Heart left ventricle (tissue), 16 donors: ENCODE measurements at regions not wholly inside any gene's neighbourhood (a gene's known extent, or its start where the extent isn't known, plus 50 kb on each side); places are given as distances from the start of the nearest gene placed in this dataset.

Experiments
- ATAC-seq, 4 donors: fragments of 200-7000 bp; cut with Tn5 transposase; one replicate each; pipeline ENCODE4 v1.9.1; 2020 to 2022; ENCODE audit warnings: moderate library complexity in 4 of 4, mild to moderate bottlenecking in 3 of 4, moderate number of reproducible peaks in 1 of 4
- DNase-seq, 5 donors: peaks; one replicate each; pipeline ENCODE4 v3.0.0-alpha.2; 2020
- H3K27ac ChIP-seq, 12 donors: fragments of 200-600 bp; sonication (generic) in 4 of 12; one replicate each; pipeline versions ENCODE4 v1.5.0 to v1.8.0; 2016 to 2022; ENCODE audit warnings: mild to moderate bottlenecking in 2 of 12
- H3K27me3 ChIP-seq, 9 donors: fragments of 200-600 bp; sonication (generic) in 2 of 9; one replicate each; pipeline versions ENCODE4 v1.5.1 to v1.8.0; 2016 to 2022; ENCODE audit warnings: mild to moderate bottlenecking in 3 of 9
- H3K36me3 ChIP-seq, 9 donors: fragments of 200-600 bp; sonication (generic) in 2 of 9; one replicate each; pipeline versions ENCODE4 v1.5.0 to v1.8.0; 2018 to 2022; ENCODE audit warnings: mild to moderate bottlenecking in 2 of 9
- H3K4me1 ChIP-seq, 12 donors: fragments of 200-600 bp; sonication (generic) in 4 of 12; one replicate each; pipeline versions ENCODE4 v1.5.0 to v1.8.0; 2016 to 2022; ENCODE audit warnings: mild to moderate bottlenecking in 3 of 12
- H3K4me3 ChIP-seq, 12 donors: fragments of 200-600 bp; sonication (generic) in 4 of 12; one replicate each; pipeline versions ENCODE4 v1.5.0 to v1.8.0; 2017 to 2022; ENCODE audit warnings: mild to moderate bottlenecking in 9 of 12, moderate library complexity in 4 of 12
- H3K9me3 ChIP-seq, 12 donors: fragments of 200-600 bp; sonication (generic) in 4 of 12; one replicate each; pipeline versions ENCODE4 v1.5.0 to v1.8.0; 2016 to 2022; ENCODE audit warnings: mild to moderate bottlenecking in 1 of 12
- POLR2A ChIP-seq, 2 donors: fragments of 450-650 bp; IDR thresholded peaks; one replicate each; pipeline ENCODE4 v1.6.1; 2017; ENCODE audit warnings: antibody characterized with exemption in 2 of 2, mild to moderate bottlenecking in 2 of 2, moderate library complexity in 2 of 2
- WGBS, 4 donors: extraction: QIAGEN DNeasy Blood & Tissue Kit in 2 of 4; methylation state at CpG; one replicate each; pipeline versions ENCODE4 v1.1.5 to v1.1.7; 2013 to 2018; 5-methylcytosine and 5-hydroxymethylcytosine counted together
- intact Hi-C, 10 donors: fragments of 100-400 bp; cut with DNase I; formaldehyde crosslinking; loops; one replicate each; pipeline versions ENCODE4 v1.11.1 to v1.14.2; 2022
- TF ChIP-seq, protein P1 (sequence below), 12 donors: fragments of 200-600 bp; sonication (generic) in 4 of 12; IDR thresholded peaks; one replicate each; pipeline versions ENCODE4 v1.5.0 to v1.8.0; 2018 to 2022; ENCODE audit warnings: antibody characterized with exemption in 12 of 12, mild to moderate bottlenecking in 5 of 12
- donor health status: ischemic (EF 13 %, LVEDD 7.1; RV severe dilation, severe dysfunction).
- donor health status: healthy with polysubstance abuse.
- donor health status: DM: no; HTN: yes; CAD: no.
- donor health status: DM: no; HTN: no; CAD: no.
- donor health status: ischemic (EF 25% LVEDD 6.9; RV normal size, moderate dysfunction).
- donor health status: ischemic (EF 25% LVEDD 5.7; RV mildly dilated, moderate dysfunction).
- donor health status: healthy.
- donor health status: DM: yes; HTN: yes; CAD: no.
- donor health status: ischemic (EF 35%, LVEDD 5.7; RV mildly dilated, moderate dysfunction).
- donor health status: nonischemic (EF 11% LVEDD 7.7; RV severe dilation, severe dysfunction).
- donor health status: DM: yes; HTN: yes; CAD: no.
- donor health status: PGD.
- donor health status: ischemic (EF 29% LVEDD 5.4; RV normal size, mild dysfunction).
- donor health status: nonischemic (EF 23%, LVEDD 6.1; RV moderate dilation, normal function).

DNA sequence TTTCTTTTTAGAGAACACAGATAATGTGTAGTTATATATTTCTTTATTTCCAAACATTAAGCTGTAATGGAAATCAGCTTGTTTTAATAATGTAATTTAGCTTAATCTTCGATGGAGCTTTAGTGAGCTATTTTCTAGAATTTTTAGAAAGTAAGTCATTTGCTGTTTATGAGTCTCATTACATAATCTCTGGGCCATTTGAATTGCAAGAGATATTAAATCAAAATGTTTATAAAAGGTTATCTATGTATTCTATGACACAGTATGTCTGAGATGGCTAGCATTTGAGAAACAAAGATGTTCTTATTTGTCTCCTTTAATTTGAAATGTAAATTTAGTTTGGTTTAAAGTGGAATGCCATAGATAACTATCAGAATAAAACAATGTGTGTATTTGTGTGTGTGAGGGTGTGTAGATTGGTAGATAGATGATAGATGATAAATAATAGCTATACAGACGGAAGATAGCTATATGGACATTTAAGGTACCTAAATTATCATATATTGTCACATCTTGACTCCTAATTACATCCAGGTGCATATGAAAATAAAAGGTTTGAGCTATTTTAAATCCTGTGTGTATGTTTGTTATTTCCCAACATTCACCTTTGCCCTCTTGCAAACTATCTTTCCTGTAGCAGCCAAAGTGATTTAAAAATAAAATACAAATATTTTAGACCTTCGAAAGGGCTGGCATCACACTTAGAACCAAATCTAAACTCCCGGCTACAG, 478.0 kb upstream of the KLF6 start:
- ATAC-seq (no peak), DNase-seq (no peak)
- H3K4me1 ChIP-seq, result peaks cover 4 to 39% (median 24%) of the 10 kb centered on the region in 12 donors
- H3K9me3 ChIP-seq, result no peaks in the 10 kb centered on the region
- H3K4me3 ChIP-seq, result no peak overlapping the region
- no peak for TF ChIP-seq POLR2A (IDR thresholded peaks at IDR 0.05)
- TF ChIP-seq, protein P1, sequence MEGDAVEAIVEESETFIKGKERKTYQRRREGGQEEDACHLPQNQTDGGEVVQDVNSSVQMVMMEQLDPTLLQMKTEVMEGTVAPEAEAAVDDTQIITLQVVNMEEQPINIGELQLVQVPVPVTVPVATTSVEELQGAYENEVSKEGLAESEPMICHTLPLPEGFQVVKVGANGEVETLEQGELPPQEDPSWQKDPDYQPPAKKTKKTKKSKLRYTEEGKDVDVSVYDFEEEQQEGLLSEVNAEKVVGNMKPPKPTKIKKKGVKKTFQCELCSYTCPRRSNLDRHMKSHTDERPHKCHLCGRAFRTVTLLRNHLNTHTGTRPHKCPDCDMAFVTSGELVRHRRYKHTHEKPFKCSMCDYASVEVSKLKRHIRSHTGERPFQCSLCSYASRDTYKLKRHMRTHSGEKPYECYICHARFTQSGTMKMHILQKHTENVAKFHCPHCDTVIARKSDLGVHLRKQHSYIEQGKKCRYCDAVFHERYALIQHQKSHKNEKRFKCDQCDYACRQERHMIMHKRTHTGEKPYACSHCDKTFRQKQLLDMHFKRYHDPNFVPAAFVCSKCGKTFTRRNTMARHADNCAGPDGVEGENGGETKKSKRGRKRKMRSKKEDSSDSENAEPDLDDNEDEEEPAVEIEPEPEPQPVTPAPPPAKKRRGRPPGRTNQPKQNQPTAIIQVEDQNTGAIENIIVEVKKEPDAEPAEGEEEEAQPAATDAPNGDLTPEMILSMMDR (IDR thresholded peaks at IDR 0.05), result no peak
- peak overlapping the region in 1 of 12 donors; percentile 33 for H3K27ac ChIP-seq
- 56 to 71% (median 61%) methylated on average over 4 of the region's 4 CpGs for WGBS, 4 donors
- H3K27me3 ChIP-seq, result no peaks in the 10 kb centered on the region
- intact Hi-C loops, result no loop called here
- H3K36me3 ChIP-seq, result no peaks in the 10 kb centered on the region

DNA sequence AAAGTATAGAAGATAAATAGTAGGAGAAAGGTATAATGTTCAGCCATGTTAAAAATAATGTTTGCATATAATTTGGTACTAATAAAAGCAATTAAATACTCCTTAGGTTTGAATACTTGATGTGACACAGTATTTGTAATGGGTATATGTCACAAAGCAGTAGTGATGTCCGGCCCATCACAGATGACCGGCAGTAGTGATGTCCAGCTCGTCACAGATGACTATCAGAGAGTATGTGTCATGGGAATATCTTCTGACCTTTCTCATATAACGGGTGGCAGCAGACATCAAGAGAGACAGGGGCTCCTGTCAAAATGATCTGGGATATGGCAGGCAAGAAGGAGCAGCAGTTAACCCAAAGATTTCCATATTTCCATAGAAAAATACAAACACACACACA, 477.4 kb upstream of the KLF6 start:
- intact Hi-C loops, result no loop called here
- TF ChIP-seq POLR2A (IDR thresholded peaks at IDR 0.05), result no peak
- TF ChIP-seq, protein P1 (IDR thresholded peaks at IDR 0.05), result no peak
- WGBS, 4 donors, result 81 to 87% (median 86%) methylated on average over 4 of the region's 4 CpGs
- Histone ChIP-seq H3K27ac (no peak overlapping the region), H3K36me3 (no peaks in the 10 kb centered on the region), H3K4me3 (no peak overlapping the region), H3K9me3 (no peaks in the 10 kb centered on the region), H3K4me1 (peaks cover 4 to 39% (median 23%) of the 10 kb centered on the region in 12 donors), H3K27me3 (no peaks in the 10 kb centered on the region)
- ATAC-seq (no peak), DNase-seq (no peak)

DNA sequence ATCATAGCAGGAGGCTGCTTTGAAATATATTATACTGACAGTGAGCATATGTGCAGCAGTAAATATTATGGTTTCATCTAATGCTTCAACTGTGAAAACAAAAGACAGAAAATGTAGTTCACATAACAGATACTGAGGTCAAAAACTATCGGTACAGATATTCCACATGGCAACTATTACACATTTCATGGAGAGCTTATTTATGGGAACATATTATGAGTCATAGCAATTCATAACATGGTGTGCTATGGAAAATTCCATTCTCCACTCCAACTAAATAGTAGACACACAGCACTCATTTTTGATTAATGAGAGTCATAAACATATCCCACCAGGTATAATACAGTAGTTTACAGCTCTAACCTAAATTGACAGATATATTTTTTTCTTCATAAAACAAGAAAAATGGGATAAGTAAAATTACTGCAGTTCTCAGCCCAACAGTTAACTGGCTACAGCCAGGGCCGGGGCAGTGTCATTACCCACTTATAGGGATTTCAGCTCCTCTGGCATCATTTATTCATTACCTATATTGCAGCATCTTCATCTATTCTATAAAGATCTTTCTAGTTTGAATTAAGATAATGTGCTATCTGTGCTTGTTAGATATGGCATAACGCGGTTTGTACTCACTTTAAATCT, 475.6 kb upstream of the KLF6 start:
- ATAC-seq (peak; percentile 61 to 85 (median 78)), DNase-seq (no peak)
- peak overlapping the region in 9 of 12 donors; percentile 13 to 61 (median 32) for H3K27ac ChIP-seq
- 55 to 60% (median 60%) methylated on average over 4 of the region's 4 CpGs for WGBS, 4 donors
- H3K9me3 ChIP-seq, result no peaks in the 10 kb centered on the region
- no peak overlapping the region for H3K4me3 ChIP-seq
- TF ChIP-seq POLR2A (IDR thresholded peaks at IDR 0.05), result no peak
- TF ChIP-seq, protein P1 (IDR thresholded peaks at IDR 0.05), result no peak
- no peaks in the 10 kb centered on the region for H3K36me3 ChIP-seq
- intact Hi-C loops, result no loop called here
- peaks cover 0 to 32% (median 13%) of the 10 kb centered on the region in 12 donors for H3K4me1 ChIP-seq
- no peaks in the 10 kb centered on the region for H3K27me3 ChIP-seq

DNA sequence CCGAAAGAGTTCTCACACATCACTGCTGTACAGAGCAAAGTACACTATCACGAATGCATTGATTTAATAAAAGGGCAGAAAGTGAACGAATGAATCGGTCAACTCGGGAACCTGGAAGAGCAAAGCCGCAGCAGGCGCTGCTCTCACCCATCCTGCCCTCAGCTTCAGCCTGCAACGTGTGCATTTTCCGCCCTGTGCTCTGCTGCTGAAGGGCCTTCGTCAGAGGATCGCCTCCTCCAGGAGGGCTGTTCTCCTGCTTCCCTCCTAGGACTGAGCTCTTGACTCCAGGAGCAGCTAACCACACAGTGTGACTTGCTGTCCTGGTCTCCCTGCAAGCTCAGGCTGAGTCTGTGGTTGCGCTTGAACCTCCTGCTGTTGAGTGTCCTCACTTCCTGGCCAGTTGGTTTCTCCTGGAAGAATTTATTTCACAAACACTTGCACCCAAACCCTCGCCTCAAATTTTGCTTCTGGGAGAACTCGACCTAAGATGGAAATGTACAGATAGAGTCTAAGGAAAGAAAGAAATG, 473.0 kb upstream of the KLF6 start:
- intact Hi-C loops, result no loop called here
- WGBS, 4 donors, result 89 to 97% (median 93%) methylated on average over 14 of the region's 14 CpGs
- no peak overlapping the region for H3K27ac ChIP-seq
- no peaks in the 10 kb centered on the region for H3K9me3 ChIP-seq
- no peaks in the 10 kb centered on the region for H3K27me3 ChIP-seq
- no peak for DNase-seq
- H3K4me1 ChIP-seq, result peaks cover 0 to 21% (median 8%) of the 10 kb centered on the region in 12 donors
- H3K4me3 ChIP-seq, result no peak overlapping the region
- TF ChIP-seq POLR2A (IDR thresholded peaks at IDR 0.05), result no peak
- TF ChIP-seq, protein P1 (IDR thresholded peaks at IDR 0.05), result no peak
- no peak for ATAC-seq
- H3K36me3 ChIP-seq, result no peaks in the 10 kb centered on the region
